ENCODE measurements at regions not wholly inside any gene's neighbourhood (a gene's known extent, or its start where the extent isn't known, plus 50 kb on each side); places are given as distances from the start of the nearest gene placed in this dataset.

DNA sequence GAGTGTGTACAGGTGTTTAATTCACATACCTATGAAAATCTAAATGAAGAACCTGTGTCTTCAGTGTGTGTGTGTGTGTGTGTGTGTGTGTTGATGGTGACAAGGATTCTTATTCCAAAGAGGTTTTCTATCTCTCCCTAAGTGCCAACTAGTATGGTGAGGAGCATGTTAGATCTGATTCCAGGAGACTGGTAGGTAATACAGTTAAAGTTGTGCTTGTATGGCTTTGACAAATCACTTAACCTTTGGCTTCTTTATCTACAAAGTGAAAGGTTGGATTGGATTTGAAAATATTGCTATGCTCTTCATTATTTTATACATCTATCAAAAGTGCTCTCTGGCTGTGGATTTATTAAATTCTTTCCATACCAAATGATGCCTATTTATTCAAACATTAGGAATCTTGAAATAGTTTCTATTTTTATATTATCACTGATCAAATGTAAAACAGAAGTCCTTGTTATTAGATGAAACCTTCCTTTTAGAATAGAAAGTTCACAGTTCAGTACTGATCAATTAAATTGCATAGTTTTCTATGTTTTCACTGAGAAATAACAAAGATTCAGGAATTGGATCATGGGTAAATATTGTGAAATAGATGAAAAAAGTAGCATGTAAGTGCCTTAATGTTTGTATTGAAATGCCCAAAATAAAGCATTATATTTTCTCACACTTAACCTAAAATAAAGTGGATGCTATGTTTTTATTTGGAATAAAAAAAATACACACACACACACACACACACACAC lies 84.4 kb upstream of the MLIP start:
- H3K9me3 ChIP-seq = no peaks in the 10 kb centered on the region
- no peaks in the 10 kb centered on the region for H3K4me1 ChIP-seq
- H3K27me3 ChIP-seq = no peaks in the 10 kb centered on the region
- DNase-seq = no peak
- no peaks in the 10 kb centered on the region for H3K36me3 ChIP-seq
- TF ChIP-seq, protein P1, sequence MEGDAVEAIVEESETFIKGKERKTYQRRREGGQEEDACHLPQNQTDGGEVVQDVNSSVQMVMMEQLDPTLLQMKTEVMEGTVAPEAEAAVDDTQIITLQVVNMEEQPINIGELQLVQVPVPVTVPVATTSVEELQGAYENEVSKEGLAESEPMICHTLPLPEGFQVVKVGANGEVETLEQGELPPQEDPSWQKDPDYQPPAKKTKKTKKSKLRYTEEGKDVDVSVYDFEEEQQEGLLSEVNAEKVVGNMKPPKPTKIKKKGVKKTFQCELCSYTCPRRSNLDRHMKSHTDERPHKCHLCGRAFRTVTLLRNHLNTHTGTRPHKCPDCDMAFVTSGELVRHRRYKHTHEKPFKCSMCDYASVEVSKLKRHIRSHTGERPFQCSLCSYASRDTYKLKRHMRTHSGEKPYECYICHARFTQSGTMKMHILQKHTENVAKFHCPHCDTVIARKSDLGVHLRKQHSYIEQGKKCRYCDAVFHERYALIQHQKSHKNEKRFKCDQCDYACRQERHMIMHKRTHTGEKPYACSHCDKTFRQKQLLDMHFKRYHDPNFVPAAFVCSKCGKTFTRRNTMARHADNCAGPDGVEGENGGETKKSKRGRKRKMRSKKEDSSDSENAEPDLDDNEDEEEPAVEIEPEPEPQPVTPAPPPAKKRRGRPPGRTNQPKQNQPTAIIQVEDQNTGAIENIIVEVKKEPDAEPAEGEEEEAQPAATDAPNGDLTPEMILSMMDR (IDR thresholded peaks at IDR 0.05; ENCODE audit: low read depth, low read length) = no peak
- H3K4me3 ChIP-seq (ENCODE audit: low read depth, low read length) = no peak overlapping the region

DNA sequence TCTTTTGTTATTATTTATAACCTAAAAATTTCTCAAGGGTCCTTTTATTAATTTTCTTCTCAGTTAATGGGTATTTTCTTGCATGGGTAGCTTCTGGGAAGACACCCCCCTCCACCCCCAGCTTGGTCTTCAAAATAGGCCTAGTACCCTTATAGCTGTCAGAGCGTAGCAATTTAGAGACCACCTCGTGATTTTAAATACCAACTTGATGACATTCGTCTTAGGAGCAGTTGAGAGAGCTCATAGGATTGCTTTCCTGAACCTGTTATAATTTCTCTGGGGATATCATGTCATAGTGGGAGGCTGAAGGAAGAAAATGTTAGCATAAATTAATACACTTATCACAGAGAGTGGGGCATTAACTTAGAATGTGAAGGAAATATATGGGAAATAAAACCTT lies 83.1 kb upstream of the MLIP start:
- H3K4me1 ChIP-seq = no peaks in the 10 kb centered on the region
- no peaks in the 10 kb centered on the region for H3K27me3 ChIP-seq
- H3K9me3 ChIP-seq = no peaks in the 10 kb centered on the region
- no peaks in the 10 kb centered on the region for H3K36me3 ChIP-seq
- DNase-seq = no peak
- no peak overlapping the region for H3K4me3 ChIP-seq (ENCODE audit: low read depth, low read length)
- TF ChIP-seq, protein P1 (IDR thresholded peaks at IDR 0.05; ENCODE audit: low read depth, low read length) = no peak

DNA sequence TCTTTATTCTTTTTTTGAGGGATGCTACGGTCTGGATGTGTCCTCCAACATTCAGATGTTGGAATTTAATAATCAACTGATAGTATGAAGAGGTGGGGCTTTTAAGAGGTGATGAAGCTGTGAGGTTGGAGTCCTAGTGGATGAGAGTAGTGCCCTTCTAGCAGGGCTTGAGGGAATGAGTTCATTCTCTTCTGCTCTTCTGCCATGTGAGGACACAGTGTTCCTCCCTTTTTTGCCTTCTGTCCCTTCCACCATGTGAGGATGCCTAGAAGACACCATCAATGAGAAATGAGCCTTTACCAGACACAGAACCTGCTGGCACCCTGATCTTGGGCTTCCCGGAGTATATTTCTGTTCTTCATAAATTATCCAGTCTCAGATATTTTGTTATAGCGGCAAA lies 82.1 kb upstream of the MLIP start:
- H3K27me3 ChIP-seq = no peaks in the 10 kb centered on the region

DNA sequence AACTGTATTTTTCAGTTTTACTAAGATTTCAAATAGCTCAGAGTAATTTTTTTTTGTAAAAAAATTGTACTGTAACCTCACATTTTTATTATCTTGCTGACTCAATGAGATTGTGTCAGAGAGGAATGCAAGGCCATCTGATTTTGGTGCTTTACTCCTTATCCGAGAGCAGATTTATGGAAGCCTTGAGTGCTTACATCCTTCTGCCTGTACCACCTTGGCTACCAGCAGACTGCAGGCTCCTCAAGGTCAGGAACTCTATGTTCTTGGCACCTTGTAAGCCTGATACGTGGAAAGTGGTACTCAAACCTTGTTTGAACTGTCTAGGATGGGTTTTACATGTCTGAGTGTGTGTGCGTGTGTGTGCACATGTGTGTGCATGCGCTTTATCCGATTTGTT lies 80.1 kb upstream of the MLIP start:
- Histone ChIP-seq H3K4me1 (no peaks in the 10 kb centered on the region), H3K27me3 (no peaks in the 10 kb centered on the region), H3K9me3 (no peaks in the 10 kb centered on the region), H3K36me3 (no peaks in the 10 kb centered on the region), H3K4me3 (ENCODE audit: low read depth, low read length) (no peak overlapping the region)
- TF ChIP-seq, protein P1 (IDR thresholded peaks at IDR 0.05; ENCODE audit: low read depth, low read length) = no peak
- DNase-seq = no peak

More for the DNA sequence above, 82.1 kb upstream of the MLIP start:
- Histone ChIP-seq H3K9me3 (no peaks in the 10 kb centered on the region), H3K4me1 (no peaks in the 10 kb centered on the region), H3K36me3 (no peaks in the 10 kb centered on the region), H3K4me3 (ENCODE audit: low read depth, low read length) (no peak overlapping the region)
- TF ChIP-seq, protein P1 (IDR thresholded peaks at IDR 0.05; ENCODE audit: low read depth, low read length) = no peak
- DNase-seq = no peak

DNA sequence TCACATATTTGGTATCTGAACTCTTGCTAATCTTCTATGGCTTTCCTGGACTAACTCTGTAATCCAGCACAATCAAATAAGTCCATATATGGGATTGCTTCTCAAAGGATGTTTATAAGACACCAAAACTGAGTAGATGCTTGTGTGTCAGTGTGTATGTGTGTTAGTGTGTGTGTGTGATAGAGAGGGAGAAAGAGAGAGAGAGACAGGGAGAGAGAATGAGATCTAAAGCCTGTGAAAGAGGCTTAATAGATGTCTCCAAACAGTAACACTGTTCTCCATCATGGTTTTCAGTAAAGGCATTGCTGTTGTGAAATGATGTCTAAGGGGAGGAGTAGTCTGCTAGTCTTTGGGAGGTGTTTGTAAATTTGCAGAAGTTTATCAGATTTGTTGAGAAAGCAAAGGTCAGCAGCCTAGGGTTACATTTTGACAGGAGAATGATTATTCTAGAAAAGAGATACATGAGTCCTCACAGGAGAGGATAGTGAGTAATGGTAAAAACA lies 73.9 kb upstream of the MLIP start:
- no peaks in the 10 kb centered on the region for H3K9me3 ChIP-seq
- H3K27me3 ChIP-seq = no peaks in the 10 kb centered on the region
- no peaks in the 10 kb centered on the region for H3K4me1 ChIP-seq
- DNase-seq = no peak
- no peak overlapping the region for H3K4me3 ChIP-seq (ENCODE audit: low read depth, low read length)
- H3K36me3 ChIP-seq = no peaks in the 10 kb centered on the region
- TF ChIP-seq, protein P1 (IDR thresholded peaks at IDR 0.05; ENCODE audit: low read depth, low read length) = no peak

DNA sequence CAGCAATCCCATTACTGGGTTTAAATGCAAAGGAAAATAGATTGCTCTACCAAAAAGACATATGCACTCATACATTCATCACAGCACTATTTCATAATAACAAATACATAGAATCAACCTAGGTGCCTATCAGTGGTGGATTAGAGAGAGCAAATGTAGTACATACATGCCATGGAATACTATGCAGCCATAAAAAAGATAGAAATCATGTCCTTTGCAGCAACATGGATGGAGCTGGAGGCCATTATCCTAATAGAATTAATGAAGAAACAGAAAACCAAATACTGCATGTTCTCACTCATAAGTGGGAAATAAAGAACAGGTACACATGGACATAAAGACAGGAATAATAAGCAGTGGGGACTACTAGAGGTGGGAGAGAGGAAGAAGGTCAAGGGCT lies 70.7 kb upstream of the MLIP start:
- no peaks in the 10 kb centered on the region for H3K27me3 ChIP-seq
- TF ChIP-seq, protein P1 (IDR thresholded peaks at IDR 0.05; ENCODE audit: low read depth, low read length) = no peak
- H3K9me3 ChIP-seq = no peaks in the 10 kb centered on the region
- no peaks in the 10 kb centered on the region for H3K4me1 ChIP-seq
- no peak overlapping the region for H3K4me3 ChIP-seq (ENCODE audit: low read depth, low read length)
- DNase-seq = no peak
- no peaks in the 10 kb centered on the region for H3K36me3 ChIP-seq
